ENCODE measurements at regions not wholly inside any gene's neighbourhood (a gene's known extent, or its start where the extent isn't known, plus 50 kb on each side); places are given as distances from the start of the nearest gene placed in this dataset.
"Not testable (repeated sequence)": the region's sequence is repeated elsewhere in the genome, so short reads cannot be mapped to it uniquely, and the experiment has no call there.

DNA sequence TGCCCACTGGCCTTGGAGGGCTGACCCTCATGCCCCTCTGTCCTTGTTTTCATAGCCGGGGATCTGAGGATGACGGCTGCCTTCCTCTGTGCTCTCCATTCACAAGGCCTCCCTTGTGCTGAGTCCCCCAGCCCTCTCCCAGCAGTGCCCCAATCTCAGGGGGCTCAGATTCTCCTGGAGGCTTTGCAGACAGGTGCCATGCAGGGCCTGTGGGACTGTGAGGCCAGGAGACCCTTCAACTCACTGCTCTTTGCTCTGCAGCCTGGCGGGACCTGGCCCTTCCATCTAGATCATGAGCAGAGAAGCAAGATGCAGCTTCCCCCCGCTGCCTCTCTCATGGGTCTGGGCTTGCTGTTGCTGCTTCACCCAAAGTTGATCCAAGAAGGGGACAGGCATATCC lies 356.0 kb downstream of the BCL11B start:
- H3K4me3 ChIP-seq (ENCODE audit: low read depth, low read length): no peak overlapping the region
- DNase-seq (ENCODE audit: low read depth): no peak

DNA sequence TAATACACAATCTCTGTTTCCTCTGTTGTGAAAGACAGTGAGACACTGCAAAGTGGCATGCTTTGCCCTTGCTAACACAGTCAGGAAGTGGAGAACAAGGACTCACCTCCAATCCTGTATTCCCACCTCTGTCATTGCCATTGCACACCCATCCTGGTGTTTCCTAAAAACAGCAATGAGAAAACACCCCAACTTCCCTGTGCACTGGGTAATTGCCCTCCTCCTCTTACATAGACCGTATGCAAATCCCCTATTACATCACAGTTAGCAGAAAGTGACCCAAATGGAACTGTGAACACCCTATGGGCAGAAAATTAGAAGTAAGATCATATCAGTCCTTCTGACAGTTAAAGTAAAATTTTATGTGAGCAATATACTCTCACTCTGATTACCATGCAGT lies 355.5 kb downstream of the BCL11B start:
- H3K4me3 ChIP-seq (ENCODE audit: low read depth, low read length): no peak overlapping the region
- DNase-seq (ENCODE audit: low read depth): no peak

- no peak overlapping the region for H3K4me3 ChIP-seq (ENCODE audit: low read depth, low read length)
- no peak for DNase-seq (ENCODE audit: low read depth)
Measured at GRCh38 chr14:98919434-98919833, 352.6 kb downstream of the BCL11B start.

GRCh38 chr14:98921306-98921705 lies 350.7 kb downstream of the BCL11B start:
- H3K4me3 ChIP-seq (ENCODE audit: low read depth, low read length); DNase-seq (ENCODE audit: low read depth): not testable (repeated sequence)

GRCh38 chr14:98923596-98923995 lies 348.4 kb downstream of the BCL11B start:
- DNase-seq (ENCODE audit: low read depth): no peak
- no peak overlapping the region for H3K4me3 ChIP-seq (ENCODE audit: low read depth, low read length)

DNA sequence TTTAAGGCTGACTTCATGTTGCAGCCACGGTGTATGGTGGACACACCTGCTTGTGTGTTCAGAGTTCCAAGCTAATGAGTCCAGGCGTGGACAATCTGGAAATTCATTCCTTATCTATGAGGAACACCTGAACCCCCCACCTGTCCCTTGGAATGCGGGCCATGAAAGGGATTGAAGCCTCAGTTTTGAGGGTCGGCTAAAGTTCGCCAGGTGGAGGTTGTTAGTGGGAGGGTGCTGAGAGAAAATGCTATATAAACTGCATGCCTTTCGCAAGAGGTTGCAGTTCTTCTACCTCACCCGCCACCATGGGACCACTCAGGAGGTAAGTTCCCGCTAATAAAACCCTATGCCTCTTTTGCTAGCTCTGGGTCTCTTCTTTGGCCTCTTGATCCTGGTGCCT lies 348.0 kb downstream of the BCL11B start:
- no peak overlapping the region for H3K4me3 ChIP-seq (ENCODE audit: low read depth, low read length)
- no peak for DNase-seq (ENCODE audit: low read depth)

DNA sequence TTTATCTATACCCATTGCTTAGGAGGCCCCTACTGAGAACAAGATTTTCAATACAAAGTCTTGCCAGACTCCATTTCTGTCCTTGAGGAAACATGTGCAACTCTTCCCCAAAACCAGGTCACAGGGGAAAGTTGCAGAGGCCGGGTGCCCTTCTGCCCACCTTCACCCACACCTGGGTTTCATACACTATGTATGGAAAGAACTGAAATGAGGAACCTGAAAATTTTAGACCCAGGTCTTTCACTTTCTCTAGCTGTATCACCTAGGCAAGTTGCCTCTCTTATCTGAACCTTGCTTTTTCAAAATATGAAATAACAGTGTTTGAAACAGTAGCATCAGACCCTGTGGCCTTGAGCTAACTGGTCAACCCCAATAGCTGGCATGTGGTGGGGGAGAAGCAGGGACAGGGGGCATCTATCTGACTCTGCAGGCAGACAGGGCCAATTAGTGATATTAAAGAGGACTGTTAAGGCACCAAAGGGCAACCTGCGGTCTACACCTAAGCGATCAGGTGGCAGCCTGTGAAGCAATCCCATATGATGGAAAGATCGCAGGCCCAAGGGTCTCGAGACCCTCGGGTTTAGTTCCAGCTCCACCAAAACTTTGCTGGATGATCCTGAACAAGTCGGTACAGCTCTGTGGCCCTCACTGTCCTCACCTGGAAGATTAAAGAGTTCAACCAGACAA lies 346.5 kb downstream of the BCL11B start:
- no peak overlapping the region for H3K4me3 ChIP-seq (ENCODE audit: low read depth, low read length)
- DNase-seq (ENCODE audit: low read depth): no peak

DNA sequence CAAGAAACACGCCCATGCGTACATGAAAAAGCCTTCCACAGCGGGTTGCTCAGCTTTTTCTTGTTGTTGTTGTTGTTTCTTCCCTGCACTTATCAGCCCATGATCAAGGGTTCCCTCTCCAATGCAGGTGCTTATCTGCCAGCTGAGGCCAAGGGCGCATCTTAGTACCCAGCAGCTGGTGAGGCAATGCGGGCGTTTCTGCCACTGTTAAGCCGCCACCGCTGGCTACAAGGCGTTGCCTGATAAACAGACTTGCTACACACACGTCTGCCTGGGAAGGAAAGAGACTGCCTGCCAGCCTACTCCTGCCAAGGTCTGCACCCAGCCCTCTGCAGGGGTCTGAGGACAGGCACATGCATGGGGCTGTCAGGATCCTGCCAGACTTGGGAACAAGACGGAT lies 345.9 kb downstream of the BCL11B start:
- no peak for DNase-seq (ENCODE audit: low read depth)
- no peak overlapping the region for H3K4me3 ChIP-seq (ENCODE audit: low read depth, low read length)

DNA sequence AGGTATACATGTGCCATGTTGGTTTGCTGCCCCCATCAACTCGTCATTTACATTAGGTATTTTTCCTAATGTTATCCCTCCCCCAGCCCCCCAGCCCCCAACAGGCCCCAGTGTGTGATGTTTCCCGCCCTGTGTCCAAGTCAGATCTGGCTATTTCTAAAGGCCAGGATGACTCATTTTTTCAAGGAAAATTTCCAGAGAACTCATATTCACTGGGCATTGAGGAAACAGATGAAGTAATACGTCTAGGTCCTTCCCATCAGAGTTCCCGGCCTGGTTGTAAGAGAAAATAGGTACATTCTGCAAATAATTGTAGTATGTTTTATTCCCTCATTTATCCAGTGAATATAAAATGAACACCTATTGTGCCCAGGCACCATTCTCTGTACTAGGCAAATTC lies 345.2 kb downstream of the BCL11B start:
- DNase-seq (ENCODE audit: low read depth): no peak
- H3K4me3 ChIP-seq (ENCODE audit: low read depth, low read length): no peak overlapping the region

DNA sequence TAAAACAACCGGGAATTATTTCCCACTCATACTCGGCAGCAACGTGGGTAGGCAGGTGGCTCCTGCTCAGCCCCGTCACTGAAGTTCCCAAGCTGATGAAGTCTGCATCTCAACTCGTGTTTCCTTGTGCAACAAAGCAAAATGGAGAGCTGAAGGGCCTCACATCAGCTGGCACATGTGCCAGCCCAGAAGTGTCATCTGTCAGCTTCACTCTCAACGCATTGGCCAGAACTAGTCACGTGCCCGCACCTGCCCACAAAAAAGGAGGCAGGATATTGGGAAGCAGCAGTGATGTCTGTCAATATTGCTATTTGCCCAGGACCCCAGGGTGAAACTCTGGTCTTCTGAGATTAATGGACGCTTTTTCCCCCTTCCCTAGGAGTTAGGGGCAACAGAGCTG lies 344.0 kb downstream of the BCL11B start:
- no peak for DNase-seq (ENCODE audit: low read depth)

GRCh38 chr14:98928418-98928817 lies 343.6 kb downstream of the BCL11B start:
- H3K4me3 ChIP-seq (ENCODE audit: low read depth, low read length): no peak overlapping the region
- DNase-seq (ENCODE audit: low read depth): no peak

More for the DNA sequence above, 344.0 kb downstream of the BCL11B start:
- H3K4me3 ChIP-seq (ENCODE audit: low read depth, low read length): no peak overlapping the region

DNA sequence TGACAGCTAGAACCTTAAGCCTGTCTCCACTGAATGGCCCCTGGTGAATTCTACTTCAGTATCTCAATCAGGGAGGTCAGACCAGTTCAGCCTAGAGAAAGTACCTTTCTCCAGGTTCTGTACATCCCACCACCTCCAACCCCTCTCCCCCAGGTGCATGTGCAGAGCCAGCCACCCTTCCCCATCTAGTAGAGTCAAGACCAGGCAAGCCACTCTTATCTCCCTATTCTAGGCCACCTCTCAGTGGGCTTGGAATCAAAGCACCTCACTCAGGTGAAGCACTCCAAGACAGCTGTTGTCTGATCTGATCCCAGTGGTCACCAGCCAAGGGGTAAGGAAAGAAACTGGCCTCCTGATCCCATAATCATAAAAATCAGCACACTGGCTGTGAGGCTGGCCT lies 340.9 kb downstream of the BCL11B start:
- no peak overlapping the region for H3K4me3 ChIP-seq (ENCODE audit: low read depth, low read length)
- no peak for DNase-seq (ENCODE audit: low read depth)

DNA sequence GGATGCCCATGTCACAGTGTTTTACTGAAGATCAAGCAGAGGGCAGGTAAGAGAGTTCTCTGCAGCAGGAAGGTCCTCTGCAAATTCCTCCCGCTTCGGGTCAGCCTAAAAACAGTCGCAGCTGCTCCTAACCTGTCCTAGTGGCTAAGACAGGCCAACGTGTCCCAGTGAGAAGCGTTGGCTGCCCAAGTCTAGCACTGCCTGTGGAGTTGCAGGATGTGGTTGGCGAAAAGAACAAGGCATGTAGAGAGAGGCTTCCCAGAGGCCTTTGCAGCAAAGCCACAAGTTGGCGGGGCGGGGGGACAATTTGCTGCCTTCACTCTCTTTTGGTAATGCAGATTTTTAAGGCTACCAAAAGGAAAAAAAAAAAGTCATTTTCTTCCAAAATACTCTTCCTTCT lies 340.1 kb downstream of the BCL11B start:
- H3K4me3 ChIP-seq (ENCODE audit: low read depth, low read length): no peak overlapping the region
- no peak for DNase-seq (ENCODE audit: low read depth)

DNA sequence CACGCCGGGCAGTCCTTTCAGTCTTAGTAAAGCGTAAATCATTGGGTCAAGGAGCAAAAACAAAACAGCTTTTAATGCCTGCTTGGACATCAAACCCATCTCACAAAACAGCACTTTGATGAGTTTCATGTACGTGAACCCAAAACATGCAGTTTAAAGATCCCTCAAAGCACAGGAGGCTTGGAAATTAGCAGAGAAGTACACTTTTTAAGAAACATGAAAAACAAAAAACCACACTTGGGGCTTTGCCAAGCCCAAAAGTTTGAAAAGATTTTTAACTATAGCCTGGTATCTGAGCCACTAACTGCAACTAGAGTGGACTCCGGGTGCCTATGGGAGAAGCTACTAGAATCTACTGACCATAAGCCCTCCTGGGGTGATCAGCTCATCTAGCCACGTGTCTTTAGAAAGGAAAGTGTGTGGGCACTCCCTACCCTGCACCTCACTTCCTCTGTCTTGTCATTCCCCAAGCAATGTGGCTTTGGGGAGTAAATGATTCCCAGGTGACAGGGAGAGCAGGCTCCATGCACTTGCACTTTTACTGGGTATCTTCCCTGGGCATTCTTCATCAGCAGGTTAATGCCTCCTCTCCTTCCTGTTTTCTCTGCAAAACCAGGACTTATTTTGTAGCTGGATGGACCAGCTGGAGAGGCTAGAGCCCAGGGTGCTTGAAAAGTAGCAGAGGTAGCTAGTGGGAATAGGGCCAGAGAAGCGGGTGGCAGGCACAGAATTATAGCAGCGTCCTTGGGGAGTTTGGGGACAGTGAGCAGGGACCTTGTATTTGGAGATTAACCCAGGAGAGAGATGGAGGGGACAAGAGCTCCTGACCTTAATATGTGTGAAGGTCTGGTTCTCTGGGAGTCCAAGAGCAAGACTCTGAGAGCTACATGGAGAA lies 339.3 kb downstream of the BCL11B start:
- no peak for DNase-seq (ENCODE audit: low read depth)
- no peak overlapping the region for H3K4me3 ChIP-seq (ENCODE audit: low read depth, low read length)

DNA sequence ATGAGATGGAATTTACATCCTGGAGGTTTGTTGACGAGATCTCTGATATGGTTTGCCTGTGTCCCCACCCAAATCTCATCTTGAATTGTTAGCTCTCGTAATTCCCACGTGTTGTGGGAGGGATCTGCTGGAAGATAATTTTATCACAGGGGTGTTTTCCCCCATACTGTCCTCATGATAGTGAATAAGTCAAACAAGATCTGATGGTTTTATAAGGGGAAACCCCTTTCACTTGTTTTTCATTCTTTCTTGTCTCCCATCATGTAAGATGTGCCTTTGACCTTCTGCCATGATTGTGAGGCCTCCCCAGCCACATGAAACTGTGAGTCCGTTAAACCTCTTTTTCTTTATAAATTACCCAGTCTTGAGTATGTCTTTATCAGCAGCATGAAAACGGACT lies 337.4 kb downstream of the BCL11B start:
- DNase-seq (ENCODE audit: low read depth); H3K4me3 ChIP-seq (ENCODE audit: low read depth, low read length): not testable (repeated sequence)

- no peak for DNase-seq (ENCODE audit: low read depth)
Measured at GRCh38 chr14:98935921-98936320, 336.1 kb downstream of the BCL11B start.

GRCh38 chr14:98937021-98937420 lies 335.0 kb downstream of the BCL11B start:
- no peak for DNase-seq (ENCODE audit: low read depth)

More at GRCh38 chr14:98935921-98936320, 336.1 kb downstream of the BCL11B start:
- H3K4me3 ChIP-seq (ENCODE audit: low read depth, low read length): no peak overlapping the region

DNA sequence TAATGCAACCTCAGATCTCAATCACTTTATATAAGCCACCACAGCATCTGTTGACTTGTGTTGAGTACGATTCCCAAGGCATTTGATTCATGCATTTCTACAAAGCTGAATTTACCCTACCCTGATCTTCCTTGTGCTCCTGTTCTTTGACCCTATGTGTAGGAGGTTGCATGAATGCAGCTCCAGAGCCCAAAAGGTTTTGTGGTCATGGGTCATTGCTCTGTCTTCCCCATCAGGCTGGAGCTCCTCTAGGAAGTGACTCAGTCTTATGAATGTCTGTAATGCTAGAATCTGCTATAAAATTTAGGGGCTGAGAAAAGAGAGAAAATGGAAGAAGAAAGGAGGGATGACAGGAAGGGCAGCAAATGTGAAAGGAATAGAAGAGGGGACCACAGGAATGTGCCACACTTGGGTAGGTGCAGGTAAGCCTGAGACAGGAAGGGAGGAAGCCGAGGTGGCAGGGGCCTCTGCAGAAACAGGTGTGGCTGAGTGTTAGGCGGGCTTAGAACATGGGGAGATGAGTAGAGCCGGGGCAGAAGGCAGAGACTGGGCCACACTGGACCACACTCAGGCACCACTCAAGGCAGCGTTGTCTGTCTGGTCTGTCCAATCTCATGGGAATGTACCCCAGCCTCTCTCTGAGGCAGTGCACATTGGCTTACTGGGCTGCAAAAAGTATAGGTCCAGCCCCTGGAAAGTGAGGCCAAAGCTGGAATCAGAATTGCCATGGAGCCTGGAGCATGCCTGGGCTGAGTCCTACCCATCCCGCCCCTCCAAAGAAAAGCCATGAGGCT lies 334.1 kb downstream of the BCL11B start:
- H3K4me3 ChIP-seq (ENCODE audit: low read depth, low read length): no peak overlapping the region
- DNase-seq (ENCODE audit: low read depth): no peak

More at GRCh38 chr14:98937021-98937420, 335.0 kb downstream of the BCL11B start:
- H3K4me3 ChIP-seq (ENCODE audit: low read depth, low read length): no peak overlapping the region

- DNase-seq (ENCODE audit: low read depth): no peak
- no peak overlapping the region for H3K4me3 ChIP-seq (ENCODE audit: low read depth, low read length)
Measured at GRCh38 chr14:98940693-98941437, 331.1 kb downstream of the BCL11B start.
